GM18873 (cell line): ENCODE measurements at regions not wholly inside any gene's neighbourhood (a gene's known extent, or its start where the extent isn't known, plus 50 kb on each side); places are given as distances from the start of the nearest gene placed in this dataset.

Experiments
- ATAC-seq: cut with Tn5 transposase; IDR thresholded peaks from one replicate; pipeline ENCODE4 v1.9.1; 2021; ENCODE audit warnings: mild to moderate bottlenecking, moderate library complexity, moderate number of reproducible peaks; ENCODE audit not compliant: unreplicated experiment, low FRiP score

GRCh38 chr10:31261511-31262311 lies 57.3 kb upstream of the ZEB1 start:
- no peak for ATAC-seq

- ATAC-seq = no peak
These were observed 56.3 kb upstream of the ZEB1 start for GRCh38 chr10:31262672-31263071.

GRCh38 chr10:31263903-31264302 lies 55.1 kb upstream of the ZEB1 start:
- no peak for ATAC-seq

- ATAC-seq = no peak
These were observed 50.3 kb upstream of the ZEB1 start for GRCh38 chr10:31268444-31269303.
